H1 (cell line): ENCODE measurements at regions not wholly inside any gene's neighbourhood (a gene's known extent, or its start where the extent isn't known, plus 50 kb on each side); places are given as distances from the start of the nearest gene placed in this dataset.

Experiments
- CTCF ChIA-PET: fragments of 300-600 bp; sonication (Branson Sonifier 250); formaldehyde crosslinking; loops from one replicate; lab custom pipeline; 2021; ENCODE audit not compliant: partially characterized antibody; lab: Charles Lee
- POLR2A ChIA-PET: fragments of 300-600 bp; sonication (Branson Sonifier 250); formaldehyde crosslinking; loops from one replicate; lab custom pipeline; 2021; ENCODE audit warnings: inconsistent platforms; ENCODE audit not compliant: partially characterized antibody; lab: Charles Lee
- DNase-seq, 2 experiments: peaks; one replicate each; pipeline versions ENCODE4 v3.0.0 to v3.0.0-alpha.2; 2010 to 2022; ENCODE audit warnings: low spot score in 2 of 2, low read depth in 1 of 2, mixed read lengths in 1 of 2
- FAIRE-seq: peaks from 2 replicates; lab custom pipeline; 2011; peaks lifted over from hg19 to GRCh38; lab: Jason Lieb, UNC
- H2AFZ ChIP-seq: 2 replicates; pipeline ENCODE4 v1.8.1; 2012; ENCODE audit warnings: low read length, inconsistent platforms
- H2AK5ac ChIP-seq: 2 replicates; pipeline ENCODE4 v1.6.1; 2013; ENCODE audit warnings: low read depth, low read length
- H2BK120ac ChIP-seq: replicated peaks from 2 replicates; pipeline ENCODE3; 2013; ENCODE audit warnings: low read depth, low read length, inconsistent platforms
- H2BK12ac ChIP-seq: 2 replicates; pipeline ENCODE4 v1.6.1; 2013; ENCODE audit warnings: low read depth, low read length
- H2BK15ac ChIP-seq: 2 replicates; pipeline ENCODE4 v1.6.1; 2013; ENCODE audit warnings: low read length
- H2BK20ac ChIP-seq: 2 replicates; pipeline ENCODE4 v1.6.1; 2013; ENCODE audit warnings: low read length
- H2BK5ac ChIP-seq: 2 replicates; pipeline ENCODE4 v1.6.1; 2013; ENCODE audit warnings: low read depth, low read length
- H3K14ac ChIP-seq: 2 replicates; pipeline ENCODE4 v1.6.1; 2013; ENCODE audit warnings: inconsistent platforms; ENCODE audit not compliant: insufficient read length
- H3K18ac ChIP-seq: 2 replicates; pipeline ENCODE4 v1.6.1; 2013; ENCODE audit warnings: low read length; ENCODE audit errors: extremely low read depth
- H3K23ac ChIP-seq: 2 replicates; pipeline ENCODE4 v1.6.1; 2013; ENCODE audit warnings: inconsistent platforms; ENCODE audit not compliant: insufficient read length
- H3K23me2 ChIP-seq: 2 replicates; pipeline ENCODE4 v1.6.1; 2013; ENCODE audit warnings: low read depth, low read length
- H3K27ac ChIP-seq: 2 replicates; pipeline ENCODE4 v1.6.1; 2011; ENCODE audit warnings: low read depth, low read length, inconsistent platforms
- H3K27me3 ChIP-seq, 4 experiments: replicated peaks in 1 of 4; 1 replicate in 1 of 4; 2 replicates in 3 of 4; pipeline versions ENCODE4 v1.6.1 to v1.8.1; 2011 to 2013; ENCODE audit warnings: low read length in 3 of 4, mild to moderate bottlenecking in 3 of 4, inconsistent platforms in 2 of 4, mixed read lengths in 2 of 4, moderate library complexity in 1 of 4; ENCODE audit not compliant: control insufficient read depth in 3 of 4, insufficient read depth in 3 of 4; ENCODE audit errors: extremely low read depth in 1 of 4
- H3K36me3 ChIP-seq, 4 experiments: 2 replicates each; pipeline versions ENCODE4 v1.6.1 to v1.8.1; 2011 to 2013; ENCODE audit warnings: mild to moderate bottlenecking in 4 of 4, low read length in 3 of 4, moderate library complexity in 2 of 4, control low read depth in 1 of 4, inconsistent platforms in 1 of 4; ENCODE audit not compliant: insufficient read depth in 4 of 4, control insufficient read depth in 2 of 4
- H3K4ac ChIP-seq: replicated peaks from 2 replicates; pipeline ENCODE3; 2013; ENCODE audit warnings: low read length, low read depth, mixed read lengths, inconsistent platforms; ENCODE audit not compliant: insufficient read length
- H3K4me1 ChIP-seq, 4 experiments: replicated peaks in 1 of 4; 1 replicate in 1 of 4; 2 replicates in 3 of 4; pipeline versions ENCODE4 v1.6.1 to v1.8.1; 2011 to 2013; ENCODE audit warnings: low read length in 3 of 4, inconsistent platforms in 2 of 4, mixed read lengths in 1 of 4; ENCODE audit not compliant: insufficient read depth in 4 of 4, control insufficient read depth in 3 of 4
- H3K4me2 ChIP-seq, 2 experiments: 2 replicates each; pipeline versions ENCODE4 v1.6.1 to v1.8.1; 2011 to 2013; ENCODE audit warnings: low read depth in 2 of 2, low read length in 2 of 2, control low read depth in 1 of 2, inconsistent platforms in 1 of 2, mild to moderate bottlenecking in 1 of 2; ENCODE audit not compliant: insufficient read depth in 1 of 2
- H3K4me3 ChIP-seq, 4 experiments: fragments of 200-600, 300-600 bp in 1 of 4; sonication (generic), shearing (Covaris generic), sonication (Bioruptor Twin) in 1 of 4; 2 replicates each; pipeline versions ENCODE4 v1.5.1 to v1.8.1; 2011 to 2016; ENCODE audit warnings: low read length in 4 of 4, low read depth in 3 of 4, control low read depth in 2 of 4, inconsistent platforms in 2 of 4, mild to moderate bottlenecking in 2 of 4, mixed read lengths in 1 of 4, moderate library complexity in 1 of 4; ENCODE audit not compliant: insufficient read depth in 2 of 4; ENCODE audit errors: extremely low read depth in 1 of 4
- H3K56ac ChIP-seq: replicated peaks from 2 replicates; pipeline ENCODE3; 2013; ENCODE audit warnings: low read depth, mild to moderate bottlenecking, mixed read lengths, low read length, inconsistent platforms; ENCODE audit not compliant: insufficient read length
- H3K79me1 ChIP-seq: 2 replicates; pipeline ENCODE4 v1.6.1; 2013; ENCODE audit warnings: low read depth, low read length, control low read depth
- H3K79me2 ChIP-seq, 2 experiments: 2 replicates each; pipeline versions ENCODE4 v1.6.1 to v1.8.1; 2012 to 2013; ENCODE audit warnings: low read length in 2 of 2, mild to moderate bottlenecking in 2 of 2, inconsistent platforms in 1 of 2; ENCODE audit not compliant: insufficient read depth in 2 of 2, control insufficient read depth in 1 of 2
- H3K9ac ChIP-seq, 4 experiments: replicated peaks in 1 of 4; 1 replicate in 1 of 4; 2 replicates in 3 of 4; pipeline versions ENCODE4 v1.6.1 to v1.8.1; 2011 to 2013; ENCODE audit warnings: low read depth in 3 of 4, low read length in 3 of 4, control low read depth in 2 of 4, mild to moderate bottlenecking in 2 of 4, moderate library complexity in 2 of 4, inconsistent platforms in 1 of 4; ENCODE audit errors: extremely low read depth in 1 of 4
- H3K9me3 ChIP-seq, 2 experiments: 2 replicates each; pipeline versions ENCODE4 v1.6.1 to v1.8.1; 2012 to 2013; ENCODE audit warnings: mild to moderate bottlenecking in 2 of 2, moderate library complexity in 2 of 2, control low read depth in 1 of 2, inconsistent platforms in 1 of 2, low read depth in 1 of 2, low read length in 1 of 2, mixed read lengths in 1 of 2; ENCODE audit not compliant: insufficient read depth in 2 of 2
- H4K20me1 ChIP-seq, 2 experiments: replicated peaks in 1 of 2; 2 replicates each; pipeline versions ENCODE3 to v1.8.1; 2011 to 2013; ENCODE audit warnings: inconsistent platforms in 2 of 2, low read length in 2 of 2, mild to moderate bottlenecking in 1 of 2; ENCODE audit not compliant: insufficient read depth in 2 of 2, control insufficient read depth in 1 of 2
- H4K5ac ChIP-seq: 2 replicates; pipeline ENCODE4 v1.6.1; 2013; ENCODE audit warnings: low read length, low read depth, mixed read lengths, inconsistent platforms; ENCODE audit not compliant: insufficient read length
- H4K8ac ChIP-seq: 2 replicates; pipeline ENCODE4 v1.8.0; 2013; ENCODE audit warnings: mild to moderate bottlenecking, moderate library complexity, low read length, inconsistent platforms; ENCODE audit not compliant: insufficient read depth; ENCODE audit errors: extremely low read depth
- H4K91ac ChIP-seq: replicated peaks from 2 replicates; pipeline ENCODE3; 2013; ENCODE audit warnings: low read length, mixed read lengths, inconsistent platforms; ENCODE audit not compliant: insufficient read length
- ASH2L ChIP-seq: fragments of 200-600, 300-600 bp; sonication (generic); IDR thresholded peaks from one replicate; pipeline ENCODE4 v1.7.1; 2017; ENCODE audit warnings: low read length
- CBX5 ChIP-seq: fragments of 300-800, 300-1000 bp; sonication (generic); IDR thresholded peaks from 2 replicates; pipeline ENCODE4 v1.7.1; 2016; ENCODE audit warnings: antibody characterized with exemption, low read length, low read depth
- CEBPB ChIP-seq: IDR thresholded peaks from 2 replicates; pipeline ENCODE4 v1.6.1; 2012; ENCODE audit warnings: low read depth, low read length
- CHD2 ChIP-seq: IDR thresholded peaks from 2 replicates; pipeline ENCODE4 v1.6.1; 2012; ENCODE audit warnings: low read length, improper control_type of control experiment
- GABPA ChIP-seq: IDR thresholded peaks from 2 replicates; pipeline ENCODE4 v1.6.1; 2011; ENCODE audit warnings: mild to moderate bottlenecking, low read length, moderate library complexity, borderline replicate concordance; ENCODE audit not compliant: insufficient read depth
- JUN ChIP-seq: IDR thresholded peaks from 2 replicates; pipeline ENCODE4 v1.6.1; 2011; ENCODE audit warnings: low read depth, mild to moderate bottlenecking, improper control_type of control experiment, low read length
- NANOG ChIP-seq: IDR thresholded peaks from 2 replicates; pipeline ENCODE4 v1.6.1; 2011; ENCODE audit warnings: low read length, low read depth, mild to moderate bottlenecking, inconsistent platforms; ENCODE audit not compliant: insufficient read depth, poor library complexity, severe bottlenecking
- POLR2AphosphoS5 ChIP-seq: IDR thresholded peaks from 2 replicates; pipeline ENCODE4 v1.6.1; 2011; ENCODE audit warnings: low read depth, low read length
- RXRA ChIP-seq: IDR thresholded peaks from 2 replicates; pipeline ENCODE4 v1.6.1; 2011; ENCODE audit warnings: low read depth, mild to moderate bottlenecking, low read length, moderate library complexity; ENCODE audit not compliant: insufficient read depth
- SAP30 ChIP-seq: fragments of 300-600 bp; sonication (generic); IDR thresholded peaks from 2 replicates; pipeline ENCODE4 v1.7.1; 2012; ENCODE audit warnings: low read length, moderate library complexity, mild to moderate bottlenecking, inconsistent platforms; ENCODE audit not compliant: insufficient read depth, insufficient replicate concordance
- TAF7 ChIP-seq: optimal IDR thresholded peaks from 2 replicates; pipeline ENCODE3; 2011; ENCODE audit warnings: low read depth, mild to moderate bottlenecking, inconsistent platforms, low read length, moderate library complexity, borderline replicate concordance
- YY1 ChIP-seq: IDR thresholded peaks from 2 replicates; pipeline ENCODE4 v1.6.1; 2011; ENCODE audit warnings: low read depth, mild to moderate bottlenecking, low read length
- WGBS, 2 experiments: shearing (Covaris generic) in 1 of 2; methylation state at CpG; one replicate each; pipeline versions ENCODE4 v1.1.6 to v1.1.7; 2013 to 2015; ENCODE audit warnings: low lambda C conversion rate in 2 of 2, mixed read lengths in 2 of 2, inconsistent platforms in 1 of 2, low coverage in 1 of 2, missing lambda C conversion rate in 1 of 2; ENCODE audit not compliant: insufficient replicate concordance in 2 of 2, insufficient coverage in 1 of 2, insufficient read length in 1 of 2; ENCODE audit errors: extremely low coverage in 1 of 2, missing lambda C conversion rate in 1 of 2; 5-methylcytosine and 5-hydroxymethylcytosine counted together

- H3K79me2 ChIP-seq = no peaks in the 10 kb centered on the region
- H2BK15ac ChIP-seq = no peak overlapping the region
- no peak overlapping the region for H3K27ac ChIP-seq
- H2AK5ac ChIP-seq = no peak overlapping the region
- no peaks in the 10 kb centered on the region for H3K4me1 ChIP-seq
- H3K27me3 ChIP-seq = no peaks in the 10 kb centered on the region
- H4K8ac ChIP-seq = no peak overlapping the region
- H2BK120ac ChIP-seq = no peak overlapping the region
- DNase-seq (no peak), FAIRE-seq (no peak)
- no peaks in the 10 kb centered on the region for H3K36me3 ChIP-seq
- no peak overlapping the region for H2AFZ ChIP-seq
- no peak overlapping the region for H3K23ac ChIP-seq
- no peak overlapping the region for H3K18ac ChIP-seq
- H3K4me3 ChIP-seq = no peak overlapping the region
- no peak overlapping the region for H3K4ac ChIP-seq
- no peaks in the 10 kb centered on the region for H3K9me3 ChIP-seq
- H4K91ac ChIP-seq = no peak overlapping the region
- H3K9ac ChIP-seq = no peak overlapping the region
- peaks cover 3% of the 10 kb centered on the region; the same call in 1 of the 2 replicates for H3K23me2 ChIP-seq
- H3K4me2 ChIP-seq = no peak overlapping the region
- H2BK20ac ChIP-seq = no peak overlapping the region
- H3K56ac ChIP-seq = no peak overlapping the region
- H2BK12ac ChIP-seq = no peak overlapping the region
- 86% methylated on average over 12 of the region's 12 CpGs; no CpG with 5 or more reads in 1 of the 2 experiments for WGBS, 2 experiments
- peaks cover 2% of the 10 kb centered on the region; the same call in 1 of the 2 replicates for H3K79me1 ChIP-seq
- H4K5ac ChIP-seq = no peak overlapping the region
- ChIA-PET POLR2A (interaction anchor here (1.2 kb wide), 1 partner anchor 10 kb away, joined by 3 read pairs; no protein-coding TSS in a partner anchor), CTCF (no interaction called here)
- no peaks in the 10 kb centered on the region for H4K20me1 ChIP-seq
- no peak overlapping the region for H2BK5ac ChIP-seq
- H3K14ac ChIP-seq = no peak overlapping the region
- TF ChIP-seq CHD2 (no peak), GABPA (no peak), SAP30 (no peak), RXRA (no peak), JUN (no peak), YY1 (no peak), ASH2L (no peak), NANOG (no peak), CBX5 (no peak), TAF7 (no peak), CEBPB (no peak), POLR2AphosphoS5 (no peak)
Measured at GRCh38 chr5:158099571-158100105, 240.7 kb upstream of the CLINT1 start.
